ENCODE measurements at regions not wholly inside any gene's neighbourhood (a gene's known extent, or its start where the extent isn't known, plus 50 kb on each side); places are given as distances from the start of the nearest gene placed in this dataset.

DNA sequence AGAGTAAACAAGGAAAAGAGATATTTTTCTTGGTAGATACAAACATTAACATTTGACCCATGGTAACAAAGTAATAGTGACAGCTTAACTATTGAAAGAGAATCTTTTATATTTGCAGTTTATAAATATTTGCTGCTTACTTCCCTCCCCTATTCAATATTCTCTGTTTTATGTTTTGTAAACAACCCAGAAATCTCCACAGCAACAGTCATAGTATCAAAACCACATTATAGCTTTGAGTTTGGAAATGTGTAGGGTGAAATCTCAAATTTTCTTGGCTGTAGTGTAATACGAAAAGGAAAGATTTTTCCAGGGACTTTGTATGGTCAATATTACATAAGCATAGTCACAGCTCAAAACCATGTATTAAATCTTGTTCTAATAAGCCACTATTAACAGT is 511.2 kb downstream of the METTL4 start:
- no peak overlapping the region for H3K4me3 ChIP-seq (ENCODE audit: low read length in 3 of 3)
- no peak overlapping the region for H3K27ac ChIP-seq (ENCODE audit: low read depth in 2 of 2, low read length in 2 of 2)
- TF ChIP-seq, protein P1, sequence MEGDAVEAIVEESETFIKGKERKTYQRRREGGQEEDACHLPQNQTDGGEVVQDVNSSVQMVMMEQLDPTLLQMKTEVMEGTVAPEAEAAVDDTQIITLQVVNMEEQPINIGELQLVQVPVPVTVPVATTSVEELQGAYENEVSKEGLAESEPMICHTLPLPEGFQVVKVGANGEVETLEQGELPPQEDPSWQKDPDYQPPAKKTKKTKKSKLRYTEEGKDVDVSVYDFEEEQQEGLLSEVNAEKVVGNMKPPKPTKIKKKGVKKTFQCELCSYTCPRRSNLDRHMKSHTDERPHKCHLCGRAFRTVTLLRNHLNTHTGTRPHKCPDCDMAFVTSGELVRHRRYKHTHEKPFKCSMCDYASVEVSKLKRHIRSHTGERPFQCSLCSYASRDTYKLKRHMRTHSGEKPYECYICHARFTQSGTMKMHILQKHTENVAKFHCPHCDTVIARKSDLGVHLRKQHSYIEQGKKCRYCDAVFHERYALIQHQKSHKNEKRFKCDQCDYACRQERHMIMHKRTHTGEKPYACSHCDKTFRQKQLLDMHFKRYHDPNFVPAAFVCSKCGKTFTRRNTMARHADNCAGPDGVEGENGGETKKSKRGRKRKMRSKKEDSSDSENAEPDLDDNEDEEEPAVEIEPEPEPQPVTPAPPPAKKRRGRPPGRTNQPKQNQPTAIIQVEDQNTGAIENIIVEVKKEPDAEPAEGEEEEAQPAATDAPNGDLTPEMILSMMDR (IDR thresholded peaks at IDR 0.05; ENCODE audit: borderline replicate concordance, extremely low read depth, insufficient read depth), result no peak
- H3K9me3 ChIP-seq (ENCODE audit: control insufficient read depth in 2 of 3, insufficient read depth in 1 of 3, low read length in 3 of 3), result no peaks in the 10 kb centered on the region
- no peaks in the 10 kb centered on the region for H3K36me3 ChIP-seq (ENCODE audit: control insufficient read depth in 2 of 3, insufficient read depth in 3 of 3, low read length in 3 of 3)
- intact Hi-C loops (cut with DNase I), result no loop called here
- H3K27me3 ChIP-seq (ENCODE audit: control insufficient read depth, insufficient read depth, low read length), result no peaks in the 10 kb centered on the region
- no peak for DNase-seq
- H3K4me1 ChIP-seq (ENCODE audit: control insufficient read depth in 2 of 3, insufficient read depth in 2 of 3, low read depth in 1 of 3, low read length in 3 of 3), result no peaks in the 10 kb centered on the region
- no peak for FAIRE-seq
- H3K9ac ChIP-seq (ENCODE audit: low read length in 3 of 3), result no peak overlapping the region

DNA sequence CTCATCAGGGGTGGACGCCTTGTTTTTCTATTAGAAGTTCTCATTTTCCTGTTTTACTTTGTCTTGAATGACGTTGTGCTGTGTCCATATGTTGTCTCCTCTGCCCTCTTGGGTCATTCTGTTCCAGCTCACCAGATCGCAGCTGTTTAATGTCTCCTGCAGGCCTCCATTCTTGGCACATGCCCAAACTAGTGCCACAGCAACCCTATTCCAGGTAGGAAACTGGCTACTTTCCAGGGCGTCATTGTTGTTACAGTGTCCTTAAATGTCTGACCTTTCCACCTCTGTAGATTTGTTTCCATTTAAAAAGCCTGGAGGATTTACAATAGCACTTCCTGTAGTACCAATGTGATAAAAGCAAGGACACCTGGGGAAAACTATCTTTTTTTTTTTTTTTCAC is 500.7 kb downstream of the METTL4 start:
- DNase-seq (peak in 4 of 5 donors; percentile 22 to 71 (median 38)), FAIRE-seq (no peak)
- Histone ChIP-seq H3K27ac (ENCODE audit: low read depth in 2 of 2, low read length in 2 of 2) (no peak overlapping the region), H3K36me3 (ENCODE audit: control insufficient read depth in 2 of 3, insufficient read depth in 3 of 3, low read length in 3 of 3) (no peaks in the 10 kb centered on the region), H3K4me3 (ENCODE audit: low read length in 3 of 3) (no peak overlapping the region), H3K9ac (ENCODE audit: low read length in 3 of 3) (no peak overlapping the region), H3K9me3 (ENCODE audit: control insufficient read depth in 2 of 3, insufficient read depth in 1 of 3, low read length in 3 of 3) (no peaks in the 10 kb centered on the region), H3K4me1 (ENCODE audit: control insufficient read depth in 2 of 3, insufficient read depth in 2 of 3, low read depth in 1 of 3, low read length in 3 of 3) (no peaks in the 10 kb centered on the region), H3K27me3 (ENCODE audit: control insufficient read depth, insufficient read depth, low read length) (no peaks in the 10 kb centered on the region)
- intact Hi-C loops (cut with DNase I), result no loop called here
- TF ChIP-seq, protein P1 (IDR thresholded peaks at IDR 0.05; ENCODE audit: borderline replicate concordance, extremely low read depth, insufficient read depth), result no peak

DNA sequence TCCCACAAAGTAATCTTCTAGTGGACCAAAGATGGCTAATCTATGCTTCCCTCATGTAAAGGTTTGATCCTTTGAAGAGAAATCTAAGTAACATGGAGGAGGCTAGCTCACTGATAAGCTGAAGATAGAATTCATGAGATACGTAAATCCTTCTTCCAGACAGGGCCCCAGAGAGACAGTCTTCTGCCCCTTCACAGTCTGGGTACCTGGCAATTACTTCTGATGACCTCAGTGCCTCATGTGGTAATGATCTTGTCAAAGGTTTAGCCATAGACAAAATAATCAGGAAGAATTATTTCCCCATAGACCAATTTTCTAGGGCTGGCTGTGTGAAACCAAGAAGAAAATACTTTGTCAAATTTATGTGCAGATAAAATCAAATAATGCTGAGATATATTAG is 495.8 kb downstream of the METTL4 start:
- no peaks in the 10 kb centered on the region for H3K36me3 ChIP-seq (ENCODE audit: control insufficient read depth in 2 of 3, insufficient read depth in 3 of 3, low read length in 3 of 3)
- TF ChIP-seq, protein P1 (IDR thresholded peaks at IDR 0.05; ENCODE audit: borderline replicate concordance, extremely low read depth, insufficient read depth), result no peak
- DNase-seq (no peak), FAIRE-seq (no peak)
- H3K4me1 ChIP-seq (ENCODE audit: control insufficient read depth in 2 of 3, insufficient read depth in 2 of 3, low read depth in 1 of 3, low read length in 3 of 3), result no peaks in the 10 kb centered on the region
- no peak overlapping the region for H3K9ac ChIP-seq (ENCODE audit: low read length in 3 of 3)
- no peak overlapping the region for H3K27ac ChIP-seq (ENCODE audit: low read depth in 2 of 2, low read length in 2 of 2)
- H3K27me3 ChIP-seq (ENCODE audit: control insufficient read depth, insufficient read depth, low read length), result no peaks in the 10 kb centered on the region
- intact Hi-C loops (cut with DNase I), result no loop called here
- no peak overlapping the region for H3K4me3 ChIP-seq (ENCODE audit: low read length in 3 of 3)
- H3K9me3 ChIP-seq (ENCODE audit: control insufficient read depth in 2 of 3, insufficient read depth in 1 of 3, low read length in 3 of 3), result no peaks in the 10 kb centered on the region

DNA sequence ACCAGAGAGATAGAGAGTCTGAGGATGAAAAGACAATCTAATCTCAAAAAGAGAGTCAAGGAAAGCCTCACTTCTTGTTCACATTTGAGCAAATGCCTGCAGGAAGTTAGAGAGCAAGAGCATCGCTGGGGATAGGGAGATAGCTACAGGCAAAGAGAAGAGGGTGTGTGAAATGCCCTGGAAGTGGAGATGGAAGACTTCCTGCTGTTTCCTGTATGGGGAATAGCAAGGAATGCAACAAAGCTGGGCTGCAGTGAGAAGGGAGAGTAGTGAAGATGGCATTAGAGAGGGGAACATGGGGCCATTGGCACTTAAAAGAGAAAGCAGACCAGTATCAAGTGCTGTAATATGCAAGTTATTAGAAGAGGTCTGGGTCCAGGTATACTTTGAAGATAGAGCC is 488.6 kb downstream of the METTL4 start:
- Histone ChIP-seq H3K9ac (ENCODE audit: low read length in 3 of 3) (no peak overlapping the region), H3K27me3 (ENCODE audit: control insufficient read depth, insufficient read depth, low read length) (no peaks in the 10 kb centered on the region), H3K4me3 (ENCODE audit: low read length in 3 of 3) (no peak overlapping the region), H3K4me1 (ENCODE audit: control insufficient read depth in 2 of 3, insufficient read depth in 2 of 3, low read depth in 1 of 3, low read length in 3 of 3) (no peaks in the 10 kb centered on the region), H3K36me3 (ENCODE audit: control insufficient read depth in 2 of 3, insufficient read depth in 3 of 3, low read length in 3 of 3) (no peaks in the 10 kb centered on the region), H3K27ac (ENCODE audit: low read depth in 2 of 2, low read length in 2 of 2) (no peak overlapping the region), H3K9me3 (ENCODE audit: control insufficient read depth in 2 of 3, insufficient read depth in 1 of 3, low read length in 3 of 3) (no peaks in the 10 kb centered on the region)
- intact Hi-C loops (cut with DNase I), result no loop called here
- DNase-seq, result no peak
- TF ChIP-seq, protein P1 (IDR thresholded peaks at IDR 0.05; ENCODE audit: borderline replicate concordance, extremely low read depth, insufficient read depth), result no peak
- no peak for FAIRE-seq

All from kidney (tissue), 13 donors.